Gastroesophageal sphincter (tissue), 3 donors: ENCODE measurements at regions not wholly inside any gene's neighbourhood (a gene's known extent, or its start where the extent isn't known, plus 50 kb on each side); places are given as distances from the start of the nearest gene placed in this dataset.

ENCODE experiments used
- CTCF ChIP-seq, 4 experiments: fragments of 200-600 bp in 2 of 4; fragments of 450-650 bp in 2 of 4; sonication (generic) in 1 of 4; IDR thresholded peaks; one replicate each; pipeline ENCODE4 v1.5.1; 2017 to 2019; ENCODE audit warnings: antibody characterized with exemption in 4 of 4, mild to moderate bottlenecking in 2 of 4, moderate library complexity in 2 of 4
- EP300 ChIP-seq: sonication (generic); formaldehyde crosslinking; IDR thresholded peaks from one replicate; pipeline ENCODE4 v1.6.1; 2017; ENCODE audit warnings: antibody characterized with exemption, mild to moderate bottlenecking

DNA sequence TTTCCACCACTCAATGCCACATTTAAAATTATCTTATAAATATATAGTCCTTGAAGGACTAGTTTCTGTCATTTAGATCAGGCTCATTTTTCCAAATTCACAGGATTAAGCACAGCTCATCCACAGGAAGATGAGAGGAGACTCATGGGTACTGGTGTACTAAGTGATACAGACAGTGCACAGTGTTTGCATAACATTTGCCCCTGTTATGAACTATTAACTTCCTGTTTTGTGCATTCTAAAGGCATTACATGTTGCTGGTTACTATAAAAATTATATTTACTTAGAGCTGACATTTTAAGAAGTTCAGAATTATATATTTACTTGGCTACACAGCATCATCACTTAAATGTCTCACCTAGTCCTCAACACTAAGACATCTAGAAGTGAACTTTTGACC lies 772.0 kb downstream of the TECRL start:
- TF ChIP-seq CTCF (IDR thresholded peaks at IDR 0.05) (no peak), EP300 (no peak)
